Stimulated activated CD8-positive, alpha-beta memory T cell treated with anti-CD3 and anti-CD28 coated beads, Interleukin-7, amount 100 ng/mL, for 4 hours (primary cell): ENCODE measurements at regions not wholly inside any gene's neighbourhood (a gene's known extent, or its start where the extent isn't known, plus 50 kb on each side); places are given as distances from the start of the nearest gene placed in this dataset.

ENCODE experiments used
- DNase-seq, 2 donors: peaks; one replicate each; pipeline ENCODE4 v3.0.0-alpha.2; 2020; ENCODE audit warnings: low read depth in 2 of 2

- no peak for DNase-seq
These were observed 560.8 kb upstream of the WWC1 start for GRCh38 chr5:167730656-167731055.

- DNase-seq = no peak
These were observed 559.5 kb upstream of the WWC1 start for GRCh38 chr5:167731951-167732350.

GRCh38 chr5:167732499-167732898, 558.9 kb upstream of the WWC1 start:
- no peak for DNase-seq

DNA sequence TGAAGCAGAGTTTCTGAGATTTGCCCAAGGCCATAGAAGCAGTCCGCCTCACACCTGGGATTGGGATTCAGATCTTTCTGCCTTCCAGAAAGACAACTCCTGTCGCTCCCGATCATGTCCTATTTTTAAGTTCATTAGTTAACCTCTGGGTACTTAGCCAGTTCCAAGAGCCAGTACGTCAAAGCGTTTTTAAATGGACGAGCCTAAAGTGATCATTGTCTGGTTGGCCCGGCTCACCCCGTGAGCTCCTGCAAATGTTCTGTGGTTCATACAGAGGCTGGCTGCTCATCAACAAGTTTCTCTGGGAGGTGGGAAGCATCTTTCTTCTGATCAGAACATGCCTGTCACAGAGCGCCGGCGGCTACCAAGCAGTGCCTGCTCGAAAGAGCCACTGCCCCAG, 554.5 kb upstream of the WWC1 start:
- no peak for DNase-seq

GRCh38 chr5:167743695-167744464, 547.6 kb upstream of the WWC1 start:
- no peak for DNase-seq

- no peak for DNase-seq
These were observed 545.6 kb upstream of the WWC1 start for GRCh38 chr5:167745868-167746267.

DNA sequence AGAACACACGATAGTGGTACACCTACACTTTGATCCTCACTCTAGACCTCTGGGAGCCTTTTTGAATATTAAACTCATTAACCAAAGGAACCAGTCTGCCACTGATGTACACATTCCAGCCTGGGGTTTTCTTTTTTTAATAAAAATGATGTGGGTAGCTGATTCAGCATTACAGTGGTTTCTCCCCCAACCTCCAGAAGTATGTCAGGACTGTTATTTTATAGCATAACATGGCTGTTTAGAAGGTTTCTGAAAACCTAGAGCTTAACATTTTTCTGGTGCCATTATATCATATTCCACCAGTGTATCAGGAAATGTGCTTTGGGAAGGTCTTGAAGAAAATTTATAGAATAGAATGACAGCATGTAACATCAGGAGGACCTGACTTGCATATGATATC, 540.9 kb upstream of the WWC1 start:
- DNase-seq = no peak

- DNase-seq = no peak
These were observed 538.5 kb upstream of the WWC1 start for GRCh38 chr5:167752936-167753335.

- no peak for DNase-seq
These were observed 537.5 kb upstream of the WWC1 start for GRCh38 chr5:167753725-167754490.

DNA sequence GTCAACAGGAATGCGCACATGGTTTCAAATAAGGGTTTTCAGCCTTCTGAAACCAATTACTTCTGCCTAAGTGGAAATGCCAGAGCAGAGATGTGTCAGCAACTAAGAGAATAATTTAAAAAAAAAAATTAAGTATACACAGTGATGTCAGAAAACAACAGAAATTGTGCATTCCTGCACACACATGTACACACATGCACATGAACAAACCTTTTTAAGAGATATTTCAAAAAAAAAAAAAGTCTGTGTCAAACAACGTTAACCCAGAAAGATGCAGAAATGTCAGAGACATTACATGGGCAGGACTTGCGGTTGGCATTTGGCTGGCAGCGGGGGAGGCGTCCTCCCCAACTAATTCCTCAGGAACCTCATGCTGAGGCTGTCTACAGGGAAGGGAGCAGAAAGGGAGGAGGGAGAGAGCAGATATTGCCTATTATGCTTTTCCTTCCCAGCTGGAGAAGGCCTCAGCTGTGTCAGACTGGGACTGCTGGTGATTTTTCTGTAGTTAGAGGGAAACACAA, 536.9 kb upstream of the WWC1 start:
- DNase-seq = no peak

GRCh38 chr5:167755420-167755819, 536.0 kb upstream of the WWC1 start:
- no peak for DNase-seq

- DNase-seq = no peak
These were observed 532.2 kb upstream of the WWC1 start for GRCh38 chr5:167759057-167759821.

GRCh38 chr5:167763772-167764171, 527.7 kb upstream of the WWC1 start:
- no peak for DNase-seq

GRCh38 chr5:167764641-167765289, 526.7 kb upstream of the WWC1 start:
- DNase-seq = no peak

GRCh38 chr5:167765352-167765751, 526.1 kb upstream of the WWC1 start:
- no peak for DNase-seq

DNA sequence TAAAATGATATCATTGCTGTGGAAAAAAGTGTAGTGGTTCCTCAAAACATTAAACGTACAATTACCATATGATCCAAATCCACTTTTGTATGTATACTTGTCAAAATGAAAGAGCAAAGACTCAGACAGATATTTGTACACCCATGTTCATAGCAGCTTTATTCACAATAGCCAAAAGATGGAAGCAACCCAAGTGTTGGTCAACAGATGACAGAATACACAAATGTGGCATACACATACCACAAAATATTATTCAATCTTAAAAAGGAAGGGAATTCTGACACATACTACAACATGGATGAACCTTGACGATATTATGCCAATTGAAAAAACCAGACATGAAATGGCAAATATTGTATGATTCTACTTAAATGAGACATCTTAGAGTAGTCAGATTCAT, 524.5 kb upstream of the WWC1 start:
- DNase-seq = no peak

DNA sequence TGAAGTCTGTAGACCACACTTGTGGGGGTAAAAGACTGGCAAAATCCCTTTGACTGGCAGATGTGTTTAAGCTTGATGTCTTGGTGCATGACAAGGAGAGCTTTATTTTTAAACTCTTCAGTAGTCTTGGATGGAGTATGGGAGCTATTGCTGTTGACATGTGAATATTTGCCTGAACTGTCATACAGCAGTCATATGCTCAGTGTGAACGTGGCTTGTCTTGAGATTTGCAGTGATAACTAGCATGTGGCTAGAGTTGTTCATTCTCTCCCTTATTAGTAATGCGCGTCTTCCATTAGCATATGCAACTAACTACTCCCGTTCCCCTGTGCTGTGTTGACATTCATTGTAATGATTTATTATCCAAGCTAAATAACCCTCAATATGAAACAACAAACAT, 523.6 kb upstream of the WWC1 start:
- no peak for DNase-seq

DNA sequence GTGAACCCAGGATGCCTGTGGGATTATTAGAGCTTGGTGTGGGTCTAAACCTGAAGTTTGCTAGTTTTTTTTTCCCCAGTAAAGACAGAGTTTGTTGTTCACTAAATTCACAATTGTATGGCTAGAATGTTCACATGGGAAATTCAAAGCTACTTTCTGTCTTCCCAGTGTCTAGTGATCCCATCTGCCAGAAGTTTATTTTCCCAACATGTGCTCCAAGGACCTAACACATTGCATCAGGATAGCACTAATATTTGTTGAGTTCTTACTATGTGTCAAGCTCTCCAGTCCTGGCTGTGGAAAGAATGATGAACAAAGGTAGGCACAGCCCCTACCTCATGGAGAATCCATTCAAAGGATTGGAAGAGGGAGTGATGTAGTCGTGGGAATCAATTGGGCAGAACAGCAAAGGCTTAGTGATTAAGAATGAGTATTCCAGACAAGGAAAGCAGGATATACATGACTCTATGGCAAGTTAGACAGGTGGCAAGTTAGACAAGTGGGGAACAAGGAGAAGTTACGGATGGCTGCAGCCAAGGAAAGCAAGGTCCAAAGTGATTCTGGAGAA, 521.5 kb upstream of the WWC1 start:
- no peak for DNase-seq

DNA sequence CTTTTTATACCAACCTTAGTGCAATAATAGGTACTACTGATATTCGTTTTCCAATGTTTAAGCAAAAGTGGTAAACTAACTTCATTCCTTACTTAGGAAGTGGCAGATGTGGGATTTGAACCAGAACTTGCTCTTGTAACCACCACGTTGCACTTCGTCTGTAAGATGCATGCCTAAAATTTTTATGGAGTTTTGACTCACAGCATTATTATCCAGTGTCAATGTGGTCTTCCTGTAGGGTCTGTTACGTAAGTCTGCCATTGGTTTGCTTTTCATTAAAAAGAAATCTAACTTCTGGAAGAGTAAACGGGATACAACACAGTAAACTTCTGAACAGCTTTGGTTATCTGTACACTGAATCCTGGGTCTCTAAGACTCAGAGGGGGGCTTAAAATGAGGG, 521.0 kb upstream of the WWC1 start:
- no peak for DNase-seq

DNA sequence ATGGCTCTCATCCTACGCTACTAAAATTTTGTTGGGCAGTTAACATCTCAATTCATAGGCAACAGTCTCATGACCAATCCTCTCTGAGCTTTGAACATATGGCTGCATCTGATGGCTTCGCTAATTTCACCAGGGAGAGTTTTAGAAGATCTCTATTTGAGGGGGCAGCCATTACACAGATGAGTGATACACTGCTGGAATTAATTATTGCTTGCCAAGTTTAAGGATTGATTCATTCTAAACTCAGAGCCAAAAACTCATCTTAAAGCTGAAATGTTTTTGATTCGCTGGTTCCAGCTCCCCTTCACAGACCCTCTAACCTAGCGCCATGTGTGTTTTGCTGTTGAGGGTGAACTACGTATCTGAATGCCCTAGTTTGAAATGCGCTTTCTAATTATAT, 519.9 kb upstream of the WWC1 start:
- DNase-seq = no peak

DNA sequence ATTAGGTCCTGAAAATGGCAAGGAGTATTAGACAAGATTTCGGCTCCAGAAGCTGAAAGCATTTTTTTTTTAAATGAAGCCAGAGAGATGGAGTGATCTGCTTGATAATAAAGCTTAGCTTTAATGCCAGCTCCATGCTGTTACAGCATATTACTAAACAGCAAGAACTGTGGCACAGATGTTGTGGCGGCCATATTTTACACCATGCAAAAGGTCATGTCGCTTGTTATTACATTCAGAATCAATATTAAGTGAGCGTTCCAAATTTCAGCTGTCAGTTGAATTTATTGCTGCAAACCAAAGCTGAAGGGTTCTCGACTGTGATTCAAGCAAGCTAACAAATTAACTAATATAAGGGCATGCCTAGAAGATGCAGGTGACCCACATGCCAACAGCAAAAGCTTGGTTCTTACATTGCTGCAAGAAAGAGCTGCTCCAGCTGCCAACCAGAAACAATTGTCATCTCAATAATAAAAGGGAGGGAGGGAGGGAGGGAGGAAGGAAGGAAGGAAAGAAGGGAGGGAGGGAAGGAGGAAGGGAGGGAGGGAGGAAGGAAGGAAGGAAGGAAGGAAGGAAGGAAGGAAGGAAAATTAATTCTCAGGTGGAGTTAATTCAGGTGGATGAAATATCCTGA, 517.7 kb upstream of the WWC1 start:
- DNase-seq = no peak
